ENCODE measurements at regions not wholly inside any gene's neighbourhood (a gene's known extent, or its start where the extent isn't known, plus 50 kb on each side); places are given as distances from the start of the nearest gene placed in this dataset.

- intact Hi-C loops (cut with DNase I): no loop called here
- Histone ChIP-seq H3K4me3 (no peak overlapping the region), H3K4me1 (no peaks in the 10 kb centered on the region), H3K27ac (no peak overlapping the region), H3K27me3 (ENCODE audit: insufficient read depth in 3 of 3, low read length in 2 of 3) (no peaks in the 10 kb centered on the region), H3K9me3 (no peaks in the 10 kb centered on the region), H3K36me3 (ENCODE audit: insufficient read depth in 1 of 2, low read depth in 1 of 2) (no peaks in the 10 kb centered on the region)
- no peak for TF ChIP-seq CTCF (IDR thresholded peaks at IDR 0.05)
- ATAC-seq (no peak), DNase-seq (no peak)
- WGBS, 3 donors: 66 to 68% (median 68%) methylated on average over 4 of the region's 4 CpGs
Measured at GRCh38 chr20:12718619-12719018, 290.2 kb upstream of the SPTLC3 start.

- DNase-seq (no peak), ATAC-seq (no peak)
- 62 to 66% (median 64%) methylated on average over 2 of the region's 2 CpGs for WGBS, 3 donors
- H3K27me3 ChIP-seq (ENCODE audit: insufficient read depth in 3 of 3, low read length in 2 of 3): no peaks in the 10 kb centered on the region
- no peaks in the 10 kb centered on the region for H3K9me3 ChIP-seq
- TF ChIP-seq CTCF (IDR thresholded peaks at IDR 0.05): no peak
- H3K4me1 ChIP-seq: no peaks in the 10 kb centered on the region
- intact Hi-C loops (cut with DNase I): no loop called here
- no peak overlapping the region for H3K4me3 ChIP-seq
- H3K27ac ChIP-seq: no peak overlapping the region
- no peaks in the 10 kb centered on the region for H3K36me3 ChIP-seq (ENCODE audit: insufficient read depth in 1 of 2, low read depth in 1 of 2)
Measured at GRCh38 chr20:12721636-12722035, 287.1 kb upstream of the SPTLC3 start.

DNA sequence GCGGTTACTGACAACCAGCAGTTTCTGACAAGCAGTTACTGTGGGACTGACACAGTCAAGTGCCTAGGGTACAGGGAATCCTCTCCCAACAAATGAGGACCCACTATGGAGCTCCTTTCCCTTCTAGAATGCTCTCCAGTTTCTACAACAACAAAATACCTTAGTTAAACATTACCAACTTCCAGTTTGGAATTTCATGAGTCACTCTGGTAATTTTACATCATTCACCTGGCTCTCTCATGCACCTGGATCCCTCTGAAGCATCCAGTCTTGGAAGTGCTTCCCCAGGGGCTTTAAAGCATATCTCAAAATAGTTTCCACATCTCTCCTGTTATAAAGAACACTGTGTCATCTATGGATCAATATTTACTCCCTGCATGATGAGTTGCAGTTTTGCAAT lies 286.7 kb upstream of the SPTLC3 start:
- intact Hi-C loops (cut with DNase I): no loop called here
- Histone ChIP-seq H3K27me3 (ENCODE audit: insufficient read depth in 3 of 3, low read length in 2 of 3) (no peaks in the 10 kb centered on the region), H3K4me3 (no peak overlapping the region), H3K36me3 (ENCODE audit: insufficient read depth in 1 of 2, low read depth in 1 of 2) (no peaks in the 10 kb centered on the region), H3K9me3 (no peaks in the 10 kb centered on the region), H3K27ac (no peak overlapping the region), H3K4me1 (no peaks in the 10 kb centered on the region)
- ATAC-seq (no peak), DNase-seq (no peak)
- WGBS, 3 donors: 90 to 100% (median 98%) methylated on average over 1 of the region's 1 CpG
- no peak for TF ChIP-seq CTCF (IDR thresholded peaks at IDR 0.05)

- no peak for DNase-seq
- no peaks in the 10 kb centered on the region for H3K36me3 ChIP-seq (ENCODE audit: insufficient read depth in 1 of 2, low read depth in 1 of 2)
- no peak for TF ChIP-seq CTCF (IDR thresholded peaks at IDR 0.05)
- no peak overlapping the region for H3K27ac ChIP-seq
- H3K27me3 ChIP-seq (ENCODE audit: insufficient read depth in 3 of 3, low read length in 2 of 3): no peaks in the 10 kb centered on the region
- H3K4me3 ChIP-seq: no peak overlapping the region
- 26 to 40% (median 31%) methylated on average over 2 of the region's 2 CpGs for WGBS, 3 donors
- intact Hi-C loops (cut with DNase I): no loop called here
- ATAC-seq: no peak
- H3K4me1 ChIP-seq: no peaks in the 10 kb centered on the region
- H3K9me3 ChIP-seq: no peaks in the 10 kb centered on the region
Measured at GRCh38 chr20:12723811-12724210, 285.0 kb upstream of the SPTLC3 start.

DNA sequence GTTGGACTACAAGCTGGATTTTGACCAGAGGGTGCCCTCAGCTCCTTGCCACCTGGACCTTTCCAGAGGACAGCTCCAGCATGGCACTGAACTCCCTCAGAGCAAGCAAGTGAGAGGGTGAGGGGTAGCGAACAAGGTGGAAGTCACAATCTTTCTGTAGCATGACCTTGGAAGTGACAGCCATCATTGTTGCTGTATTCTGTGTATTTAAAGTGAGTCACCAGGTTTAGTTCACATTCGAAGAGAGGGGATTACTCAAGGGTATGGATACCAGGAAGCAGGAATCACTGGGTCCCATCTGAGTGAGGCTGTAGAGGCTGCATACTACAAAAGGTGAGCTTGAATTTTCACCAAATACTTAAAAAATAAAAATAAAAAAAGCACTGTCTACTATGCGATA lies 280.0 kb upstream of the SPTLC3 start:
- Histone ChIP-seq H3K9me3 (no peaks in the 10 kb centered on the region), H3K4me3 (no peak overlapping the region), H3K4me1 (no peaks in the 10 kb centered on the region), H3K27ac (no peak overlapping the region), H3K36me3 (ENCODE audit: insufficient read depth in 1 of 2, low read depth in 1 of 2) (no peaks in the 10 kb centered on the region), H3K27me3 (ENCODE audit: insufficient read depth in 3 of 3, low read length in 2 of 3) (no peaks in the 10 kb centered on the region)
- no peak for TF ChIP-seq CTCF (IDR thresholded peaks at IDR 0.05)
- intact Hi-C loops (cut with DNase I): no loop called here
- 85 to 90% (median 87%) methylated on average over 3 of the region's 3 CpGs for WGBS, 3 donors
- DNase-seq (no peak), ATAC-seq (no peak)
